NCI-H2171 treated with DMSO at 0.1 percent for 48 hours (cell line): ENCODE measurements at regions not wholly inside any gene's neighbourhood (a gene's known extent, or its start where the extent isn't known, plus 50 kb on each side); places are given as distances from the start of the nearest gene placed in this dataset.

Experiments used
- DNase-seq: peaks from one replicate; lab custom pipeline; 2025; lab: John Stamatoyannopoulos, UW

- DNase-seq = no peak
These were observed 76.5 kb upstream of the HAAO start for GRCh38 chr2:42868874-42869273.

GRCh38 chr2:42868096-42868495 is 75.7 kb upstream of the HAAO start:
- DNase-seq = no peak

- no peak for DNase-seq
These were observed 75.0 kb upstream of the HAAO start for GRCh38 chr2:42867093-42868065.

- no peak for DNase-seq
These were observed 73.8 kb upstream of the HAAO start for GRCh38 chr2:42865884-42866881.

GRCh38 chr2:42864641-42865280 is 72.4 kb upstream of the HAAO start:
- DNase-seq = no peak

- DNase-seq = no peak
These were observed 71.8 kb upstream of the HAAO start for GRCh38 chr2:42864222-42864621.

GRCh38 chr2:42863751-42864150 is 71.4 kb upstream of the HAAO start:
- DNase-seq = no peak

- no peak for DNase-seq
These were observed 70.9 kb upstream of the HAAO start for GRCh38 chr2:42863320-42863719.

GRCh38 chr2:42862669-42863185 is 70.3 kb upstream of the HAAO start:
- DNase-seq = no peak

GRCh38 chr2:42861321-42861720 is 68.9 kb upstream of the HAAO start:
- no peak for DNase-seq

GRCh38 chr2:42860319-42861094 is 68.1 kb upstream of the HAAO start:
- no peak for DNase-seq

- no peak for DNase-seq
These were observed 67.4 kb upstream of the HAAO start for GRCh38 chr2:42859791-42860190.

- peak; percentile 65 for DNase-seq
These were observed 66.7 kb upstream of the HAAO start for GRCh38 chr2:42859006-42859552.

GRCh38 chr2:42858140-42859005 is 66.0 kb upstream of the HAAO start:
- DNase-seq = peak; percentile 44

GRCh38 chr2:42856891-42857632 is 64.7 kb upstream of the HAAO start:
- peak; percentile 84 for DNase-seq

GRCh38 chr2:42856106-42856860 is 63.9 kb upstream of the HAAO start:
- no peak for DNase-seq

GRCh38 chr2:42855221-42855970 is 63.0 kb upstream of the HAAO start:
- no peak for DNase-seq
